NCI-H226 (cell line): ENCODE measurements at regions not wholly inside any gene's neighbourhood (a gene's known extent, or its start where the extent isn't known, plus 50 kb on each side); places are given as distances from the start of the nearest gene placed in this dataset.
"Not testable (repeated sequence)": the region's sequence is repeated elsewhere in the genome, so short reads cannot be mapped to it uniquely, and the experiment has no call there.

Experiments used
- DNase-seq: peaks from one replicate; pipeline ENCODE4 v3.0.0-alpha.2; 2015

- DNase-seq = no peak
Measured at GRCh38 chr11:29231991-29232390, 784.8 kb downstream of the KCNA4 start.

- DNase-seq = no peak
Measured at GRCh38 chr11:29231586-29231985, 785.2 kb downstream of the KCNA4 start.

- DNase-seq = no peak
Measured at GRCh38 chr11:29227811-29228210, 789.0 kb downstream of the KCNA4 start.

- no peak for DNase-seq
Measured at GRCh38 chr11:29224739-29225384, 792.0 kb downstream of the KCNA4 start.

- DNase-seq = not testable (repeated sequence)
Measured at GRCh38 chr11:29219531-29219930, 797.3 kb downstream of the KCNA4 start.

- peak; percentile 3 for DNase-seq
Measured at GRCh38 chr11:29217901-29218300, 798.9 kb downstream of the KCNA4 start.

- DNase-seq = peak; percentile 34
Measured at GRCh38 chr11:29214833-29215232, 802.0 kb downstream of the KCNA4 start.

- DNase-seq = no peak
Measured at GRCh38 chr11:29211202-29211601, 805.6 kb downstream of the KCNA4 start.

GRCh38 chr11:29210426-29210825, 806.4 kb downstream of the KCNA4 start:
- DNase-seq = no peak

GRCh38 chr11:29208117-29208516, 808.7 kb downstream of the KCNA4 start:
- DNase-seq = no peak

GRCh38 chr11:29200791-29201562, 815.9 kb downstream of the KCNA4 start:
- no peak for DNase-seq

GRCh38 chr11:29190313-29190712, 826.5 kb downstream of the KCNA4 start:
- no peak for DNase-seq

- DNase-seq = no peak
Measured at GRCh38 chr11:29187215-29187614, 829.6 kb downstream of the KCNA4 start.

- DNase-seq = peak; percentile 94
Measured at GRCh38 chr11:29184939-29185890, 831.6 kb downstream of the KCNA4 start.

GRCh38 chr11:29183301-29183700, 833.5 kb downstream of the KCNA4 start:
- DNase-seq = no peak

GRCh38 chr11:29173660-29174062, 843.2 kb downstream of the KCNA4 start:
- DNase-seq = peak; percentile 92

GRCh38 chr11:29171360-29171950, 845.4 kb downstream of the KCNA4 start:
- peak; percentile 8 for DNase-seq

GRCh38 chr11:29166306-29166705, 850.5 kb downstream of the KCNA4 start:
- DNase-seq = no peak

- no peak for DNase-seq
Measured at GRCh38 chr11:29163231-29163630, 853.6 kb downstream of the KCNA4 start.

GRCh38 chr11:29162491-29162890, 854.3 kb downstream of the KCNA4 start:
- no peak for DNase-seq

- DNase-seq = peak; percentile 36
Measured at GRCh38 chr11:29161191-29161590, 855.6 kb downstream of the KCNA4 start.

- DNase-seq = peak; percentile 69
Measured at GRCh38 chr11:29159552-29160465, 857.0 kb downstream of the KCNA4 start.
